ENCODE measurements at regions not wholly inside any gene's neighbourhood (a gene's known extent, or its start where the extent isn't known, plus 50 kb on each side); places are given as distances from the start of the nearest gene placed in this dataset.
A peak's percentile ranks its signal among the peaks of the same experiment; 100 is the strongest.
"Not testable (repeated sequence)": the region's sequence is repeated elsewhere in the genome, so short reads cannot be mapped to it uniquely, and the experiment has no call there.

- no peak for DNase-seq (ENCODE audit: low read depth)
- H3K4me3 ChIP-seq (ENCODE audit: low read depth, low read length), result no peak overlapping the region
- TF ChIP-seq CTCF (conservative IDR thresholded peaks at IDR 0.05; ENCODE audit: low read depth, low read length), result no peak
Observed at GRCh38 chr10:64690194-64690593, 1169.0 kb downstream of the REEP3 start.

GRCh38 chr10:64699244-64699643, 1178.0 kb downstream of the REEP3 start:
- TF ChIP-seq CTCF (conservative IDR thresholded peaks at IDR 0.05; ENCODE audit: low read depth, low read length), result no peak
- no peak overlapping the region for H3K4me3 ChIP-seq (ENCODE audit: low read depth, low read length)
- no peak for DNase-seq (ENCODE audit: low read depth)

GRCh38 chr10:64702086-64702485, 1180.9 kb downstream of the REEP3 start:
- not testable (repeated sequence) for H3K4me3 ChIP-seq (ENCODE audit: low read depth, low read length)

GRCh38 chr10:64708884-64709681, 1187.9 kb downstream of the REEP3 start:
- TF ChIP-seq CTCF (conservative IDR thresholded peaks at IDR 0.05; ENCODE audit: low read depth, low read length), result no peak
- DNase-seq (ENCODE audit: low read depth), result no peak
- no peak overlapping the region for H3K4me3 ChIP-seq (ENCODE audit: low read depth, low read length)

More at GRCh38 chr10:64702086-64702485, 1180.9 kb downstream of the REEP3 start:
- DNase-seq (ENCODE audit: low read depth), result not testable (repeated sequence)

- no peak for TF ChIP-seq CTCF (conservative IDR thresholded peaks at IDR 0.05; ENCODE audit: low read depth, low read length)
- no peak overlapping the region for H3K4me3 ChIP-seq (ENCODE audit: low read depth, low read length)
- DNase-seq (ENCODE audit: low read depth), result no peak
Observed at GRCh38 chr10:64726466-64726865, 1205.3 kb downstream of the REEP3 start.

- TF ChIP-seq CTCF (conservative IDR thresholded peaks at IDR 0.05; ENCODE audit: low read depth, low read length), result no peak
- DNase-seq (ENCODE audit: low read depth), result peak; percentile 13
- no peak overlapping the region for H3K4me3 ChIP-seq (ENCODE audit: low read depth, low read length)
Observed at GRCh38 chr10:64731016-64731415, 1209.8 kb downstream of the REEP3 start.

- TF ChIP-seq CTCF (conservative IDR thresholded peaks at IDR 0.05; ENCODE audit: low read depth, low read length), result no peak
- no peak for DNase-seq (ENCODE audit: low read depth)
- no peak overlapping the region for H3K4me3 ChIP-seq (ENCODE audit: low read depth, low read length)
Observed at GRCh38 chr10:64732372-64732957, 1211.3 kb downstream of the REEP3 start.

Data from epithelial cell of proximal tubule (primary cell).